ENCODE measurements at regions not wholly inside any gene's neighbourhood (a gene's known extent, or its start where the extent isn't known, plus 50 kb on each side); places are given as distances from the start of the nearest gene placed in this dataset.
"Not testable (repeated sequence)": the region's sequence is repeated elsewhere in the genome, so short reads cannot be mapped to it uniquely, and the experiment has no call there.

GRCh38 chr11:23780231-23780630, 716.6 kb upstream of the LUZP2 start:
- no peak for DNase-seq
- TF ChIP-seq, protein P1, sequence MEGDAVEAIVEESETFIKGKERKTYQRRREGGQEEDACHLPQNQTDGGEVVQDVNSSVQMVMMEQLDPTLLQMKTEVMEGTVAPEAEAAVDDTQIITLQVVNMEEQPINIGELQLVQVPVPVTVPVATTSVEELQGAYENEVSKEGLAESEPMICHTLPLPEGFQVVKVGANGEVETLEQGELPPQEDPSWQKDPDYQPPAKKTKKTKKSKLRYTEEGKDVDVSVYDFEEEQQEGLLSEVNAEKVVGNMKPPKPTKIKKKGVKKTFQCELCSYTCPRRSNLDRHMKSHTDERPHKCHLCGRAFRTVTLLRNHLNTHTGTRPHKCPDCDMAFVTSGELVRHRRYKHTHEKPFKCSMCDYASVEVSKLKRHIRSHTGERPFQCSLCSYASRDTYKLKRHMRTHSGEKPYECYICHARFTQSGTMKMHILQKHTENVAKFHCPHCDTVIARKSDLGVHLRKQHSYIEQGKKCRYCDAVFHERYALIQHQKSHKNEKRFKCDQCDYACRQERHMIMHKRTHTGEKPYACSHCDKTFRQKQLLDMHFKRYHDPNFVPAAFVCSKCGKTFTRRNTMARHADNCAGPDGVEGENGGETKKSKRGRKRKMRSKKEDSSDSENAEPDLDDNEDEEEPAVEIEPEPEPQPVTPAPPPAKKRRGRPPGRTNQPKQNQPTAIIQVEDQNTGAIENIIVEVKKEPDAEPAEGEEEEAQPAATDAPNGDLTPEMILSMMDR (IDR thresholded peaks at IDR 0.05): no peak
- no peak for TF ChIP-seq POLR2A (IDR thresholded peaks at IDR 0.05)
- intact Hi-C loops (cut with DNase I): no loop called here

GRCh38 chr11:23781803-23782560, 714.9 kb upstream of the LUZP2 start:
- WGBS, 4 donors: 72 to 82% (median 76%) methylated on average over 4 of the region's 4 CpGs
- Histone ChIP-seq H3K4me1 (no peaks in the 10 kb centered on the region), H3K9me3 (no peaks in the 10 kb centered on the region), H3K27me3 (no peaks in the 10 kb centered on the region), H3K27ac (no peak overlapping the region), H3K4me3 (no peak overlapping the region), H3K36me3 (no peaks in the 10 kb centered on the region)
- no peak for TF ChIP-seq POLR2A (IDR thresholded peaks at IDR 0.05)
- TF ChIP-seq, protein P1 (IDR thresholded peaks at IDR 0.05): no peak
- no peak for ATAC-seq
- no peak for DNase-seq
- intact Hi-C loops (cut with DNase I): no loop called here

More at GRCh38 chr11:23780231-23780630, 716.6 kb upstream of the LUZP2 start:
- H3K27me3 ChIP-seq: no peaks in the 10 kb centered on the region
- H3K36me3 ChIP-seq: no peaks in the 10 kb centered on the region
- peaks cover 0 to 9% (median 0%) of the 10 kb centered on the region in 12 donors for H3K9me3 ChIP-seq
- H3K4me1 ChIP-seq: no peaks in the 10 kb centered on the region
- no peak for ATAC-seq
- H3K27ac ChIP-seq: no peak overlapping the region
- no peak overlapping the region for H3K4me3 ChIP-seq

- 53 to 63% (median 60%) methylated on average over 1 of the region's 1 CpG for WGBS, 4 donors
Observed at GRCh38 chr11:23786974-23787373, 709.9 kb upstream of the LUZP2 start.

DNA sequence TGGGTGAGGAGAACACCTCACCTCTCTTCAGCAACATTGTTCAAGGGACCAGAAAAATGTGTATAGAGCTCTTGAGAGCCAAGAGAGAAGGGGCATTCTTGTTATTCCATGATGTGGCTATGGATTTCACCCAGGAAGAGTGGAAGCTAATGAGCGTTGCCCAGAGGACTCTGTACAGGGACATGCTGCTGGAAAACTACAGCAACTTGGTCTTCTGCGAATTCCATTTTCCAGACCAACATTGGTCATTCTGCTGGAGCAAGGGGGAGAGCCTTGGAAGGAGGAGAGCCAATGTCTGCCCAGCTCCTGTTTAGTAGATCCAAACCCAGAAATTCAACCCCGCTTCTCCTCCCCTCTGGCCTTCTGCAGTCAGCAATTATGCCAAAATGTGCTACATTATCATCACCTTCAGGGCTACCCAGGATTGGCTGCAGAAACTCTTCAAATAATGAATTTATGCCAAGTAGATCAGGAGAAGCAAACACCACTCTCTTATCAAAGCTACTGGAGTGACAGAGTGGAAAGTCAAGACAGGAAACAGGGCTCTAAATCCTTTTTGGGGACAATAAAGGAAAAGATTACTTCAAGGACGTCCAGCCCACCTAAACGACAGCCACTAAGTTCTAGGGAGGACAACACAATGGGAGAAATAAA, 707.5 kb upstream of the LUZP2 start:
- Histone ChIP-seq H3K9me3 (no peaks in the 10 kb centered on the region), H3K4me1 (no peaks in the 10 kb centered on the region), H3K4me3 (no peak overlapping the region), H3K27me3 (no peaks in the 10 kb centered on the region), H3K27ac (no peak overlapping the region), H3K36me3 (no peaks in the 10 kb centered on the region)
- ATAC-seq (no peak), DNase-seq (no peak)
- intact Hi-C loops (cut with DNase I): no loop called here
- TF ChIP-seq, protein P1 (IDR thresholded peaks at IDR 0.05): no peak
- TF ChIP-seq POLR2A (IDR thresholded peaks at IDR 0.05): no peak
- WGBS, 4 donors: 49 to 66% (median 62%) methylated on average over 5 of the region's 5 CpGs

More at GRCh38 chr11:23786974-23787373, 709.9 kb upstream of the LUZP2 start:
- H3K9me3 ChIP-seq; H3K4me3 ChIP-seq; DNase-seq; H3K27ac ChIP-seq; H3K27me3 ChIP-seq; intact Hi-C loops (cut with DNase I); ATAC-seq; H3K36me3 ChIP-seq; H3K4me1 ChIP-seq: not testable (repeated sequence)
